Panc1 (cell line): ENCODE measurements at regions not wholly inside any gene's neighbourhood (a gene's known extent, or its start where the extent isn't known, plus 50 kb on each side); places are given as distances from the start of the nearest gene placed in this dataset.

Experiments
- ATAC-seq: fragments of 200-7000 bp; cut with Tn5 transposase; 2 replicates; pipeline ENCODE4 v1.9.1; 2020; ENCODE audit warnings: mild to moderate bottlenecking, moderate library complexity
- BruUV-seq: library from RNA; stranded (reverse); fragments of 400-500 nt; replicated peaks from 2 replicates; lab custom pipeline; 2021; lab: Mats Ljungman, UMichigan
- CTCF ChIA-PET: fragments of 300-600 bp; sonication (Branson Sonifier 250); formaldehyde crosslinking; loops from one replicate; lab custom pipeline; 2022; ENCODE audit warnings: antibody characterized with exemption; lab: Charles Lee
- POLR2A ChIA-PET: fragments of 300-600 bp; sonication (Branson Sonifier 250); formaldehyde crosslinking; loops from one replicate; lab custom pipeline; 2022; ENCODE audit warnings: antibody characterized with exemption; lab: Charles Lee
- DNase-seq: peaks from one replicate; pipeline ENCODE4 v3.0.0-alpha.2; 2010; ENCODE audit warnings: low read depth, low spot score
- H3K27ac ChIP-seq: 2 replicates; pipeline ENCODE4 v1.5.1; 2011; ENCODE audit warnings: mild to moderate bottlenecking, low read length, inconsistent platforms
- H3K27me3 ChIP-seq: fragments of 200-500 bp; sonication (Bioruptor generic); 2 replicates; pipeline ENCODE4 v1.6.0; 2014; ENCODE audit warnings: low read length, inconsistent platforms; ENCODE audit not compliant: control insufficient read depth, insufficient read depth
- H3K36me3 ChIP-seq: fragments of 200-500 bp; sonication (Bioruptor generic); 2 replicates; pipeline ENCODE4 v1.5.1; 2014; ENCODE audit warnings: inconsistent platforms, mild to moderate bottlenecking, low read length, moderate library complexity; ENCODE audit not compliant: control insufficient read depth, insufficient read depth
- H3K4me1 ChIP-seq: 2 replicates; pipeline ENCODE4 v1.5.1; 2011; ENCODE audit warnings: inconsistent platforms, mild to moderate bottlenecking, low read length, moderate library complexity; ENCODE audit not compliant: control insufficient read depth, insufficient read depth
- H3K4me3 ChIP-seq, 2 experiments: 2 replicates each; pipeline ENCODE4 v1.5.1; 2011 to 2012; ENCODE audit warnings: low read depth in 2 of 2, low read length in 2 of 2, mild to moderate bottlenecking in 2 of 2, inconsistent platforms in 1 of 2, moderate library complexity in 1 of 2
- H3K9me3 ChIP-seq: fragments of 200-500 bp; sonication (Bioruptor generic); 2 replicates; pipeline ENCODE4 v1.5.1; 2014; ENCODE audit warnings: low read depth, mild to moderate bottlenecking, inconsistent platforms, low read length, moderate library complexity; ENCODE audit not compliant: control insufficient read depth, insufficient read depth
- CTCF ChIP-seq: fragments of 450-650 bp; IDR thresholded peaks from 2 replicates; pipeline ENCODE4 v1.5.1; 2017; ENCODE audit warnings: mild to moderate bottlenecking
- POLR2AphosphoS5 ChIP-seq: IDR thresholded peaks from 2 replicates; pipeline ENCODE4 v1.6.1; 2012; ENCODE audit warnings: mild to moderate bottlenecking, low read depth, low read length, moderate library complexity
- SIN3A ChIP-seq: IDR thresholded peaks from 2 replicates; pipeline ENCODE4 v1.6.1; 2012; ENCODE audit warnings: low read depth, mild to moderate bottlenecking, low read length, moderate library complexity, borderline replicate concordance; ENCODE audit not compliant: insufficient read depth
- TCF7L2 ChIP-seq: IDR thresholded peaks from 2 replicates; pipeline ENCODE4 v1.6.1; 2011; ENCODE audit warnings: mild to moderate bottlenecking, low read depth, low read length, inconsistent platforms
- in situ Hi-C: cut with HindIII; loops from 2 replicates; pipeline ENCODE4 v1.10.0; 2016; ENCODE audit warnings: low sequenced_read_pairs, low pct_unique_long_range_greater_than_20kb
- intact Hi-C: fragments of 100-400 bp; cut with micrococcal nuclease; formaldehyde crosslinking; loops from one replicate; pipeline ENCODE4 v1.10.0; 2022; ENCODE audit not compliant: unreplicated experiment
- TF ChIP-seq, protein P1 (sequence below), 2 experiments: IDR thresholded peaks; 2 replicates each; pipeline ENCODE4 v1.6.1; 2011 to 2012; ENCODE audit warnings: low read depth in 2 of 2, control low read depth in 1 of 2, low read length in 1 of 2, mild to moderate bottlenecking in 1 of 2, moderate library complexity in 1 of 2; ENCODE audit not compliant: insufficient read depth in 1 of 2

DNA sequence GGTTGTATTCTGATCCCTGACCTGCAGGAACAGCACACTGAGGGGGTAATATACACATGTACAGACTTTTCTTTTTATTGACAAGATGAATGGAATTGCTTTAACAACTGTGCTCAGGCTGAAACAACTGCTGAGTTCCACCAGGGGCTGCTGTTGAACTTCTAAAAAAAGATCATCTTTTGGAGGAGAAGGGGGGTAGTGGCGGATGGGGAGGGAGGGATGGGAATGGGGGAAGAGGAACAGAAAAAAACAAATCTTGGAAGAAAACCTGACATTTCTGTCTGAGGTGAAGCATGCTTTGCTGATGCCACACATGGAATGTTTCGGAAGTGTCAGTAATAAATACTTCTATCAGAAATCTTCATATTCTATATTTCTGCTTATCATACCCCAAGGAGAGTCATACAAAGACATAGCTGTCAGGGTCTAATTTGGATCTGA is 75.0 kb downstream of the RWDD3 start:
- no peak for TF ChIP-seq POLR2AphosphoS5
- peak; percentile 72 for TF ChIP-seq CTCF
- TF ChIP-seq SIN3A: no peak
- TF ChIP-seq TCF7L2: no peak
- TF ChIP-seq, protein P1, sequence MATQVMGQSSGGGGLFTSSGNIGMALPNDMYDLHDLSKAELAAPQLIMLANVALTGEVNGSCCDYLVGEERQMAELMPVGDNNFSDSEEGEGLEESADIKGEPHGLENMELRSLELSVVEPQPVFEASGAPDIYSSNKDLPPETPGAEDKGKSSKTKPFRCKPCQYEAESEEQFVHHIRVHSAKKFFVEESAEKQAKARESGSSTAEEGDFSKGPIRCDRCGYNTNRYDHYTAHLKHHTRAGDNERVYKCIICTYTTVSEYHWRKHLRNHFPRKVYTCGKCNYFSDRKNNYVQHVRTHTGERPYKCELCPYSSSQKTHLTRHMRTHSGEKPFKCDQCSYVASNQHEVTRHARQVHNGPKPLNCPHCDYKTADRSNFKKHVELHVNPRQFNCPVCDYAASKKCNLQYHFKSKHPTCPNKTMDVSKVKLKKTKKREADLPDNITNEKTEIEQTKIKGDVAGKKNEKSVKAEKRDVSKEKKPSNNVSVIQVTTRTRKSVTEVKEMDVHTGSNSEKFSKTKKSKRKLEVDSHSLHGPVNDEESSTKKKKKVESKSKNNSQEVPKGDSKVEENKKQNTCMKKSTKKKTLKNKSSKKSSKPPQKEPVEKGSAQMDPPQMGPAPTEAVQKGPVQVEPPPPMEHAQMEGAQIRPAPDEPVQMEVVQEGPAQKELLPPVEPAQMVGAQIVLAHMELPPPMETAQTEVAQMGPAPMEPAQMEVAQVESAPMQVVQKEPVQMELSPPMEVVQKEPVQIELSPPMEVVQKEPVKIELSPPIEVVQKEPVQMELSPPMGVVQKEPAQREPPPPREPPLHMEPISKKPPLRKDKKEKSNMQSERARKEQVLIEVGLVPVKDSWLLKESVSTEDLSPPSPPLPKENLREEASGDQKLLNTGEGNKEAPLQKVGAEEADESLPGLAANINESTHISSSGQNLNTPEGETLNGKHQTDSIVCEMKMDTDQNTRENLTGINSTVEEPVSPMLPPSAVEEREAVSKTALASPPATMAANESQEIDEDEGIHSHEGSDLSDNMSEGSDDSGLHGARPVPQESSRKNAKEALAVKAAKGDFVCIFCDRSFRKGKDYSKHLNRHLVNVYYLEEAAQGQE (IDR thresholded peaks at IDR 0.05; ENCODE audit: insufficient read depth in 1 of 2, low read depth in 2 of 2, low read length in 1 of 2): no peak
- DNase-seq: no peak
- CTCF ChIA-PET: no interaction called here
- intact Hi-C loops: no loop called here
- POLR2A ChIA-PET: no interaction called here
- no peaks in the 10 kb centered on the region for H3K36me3 ChIP-seq
- H3K27ac ChIP-seq: no peak overlapping the region
- H3K27me3 ChIP-seq: peaks cover 2% of the 10 kb centered on the region; the same call in 1 of the 2 replicates
- no peaks in the 10 kb centered on the region for H3K4me1 ChIP-seq
- ATAC-seq: peak; percentile 68; the same call in 1 of the 2 replicates
- no peaks in the 10 kb centered on the region for H3K9me3 ChIP-seq
- H3K4me3 ChIP-seq: no peak overlapping the region
- BruUV-seq: no TSS peak
- in situ Hi-C loops: no loop called here

DNA sequence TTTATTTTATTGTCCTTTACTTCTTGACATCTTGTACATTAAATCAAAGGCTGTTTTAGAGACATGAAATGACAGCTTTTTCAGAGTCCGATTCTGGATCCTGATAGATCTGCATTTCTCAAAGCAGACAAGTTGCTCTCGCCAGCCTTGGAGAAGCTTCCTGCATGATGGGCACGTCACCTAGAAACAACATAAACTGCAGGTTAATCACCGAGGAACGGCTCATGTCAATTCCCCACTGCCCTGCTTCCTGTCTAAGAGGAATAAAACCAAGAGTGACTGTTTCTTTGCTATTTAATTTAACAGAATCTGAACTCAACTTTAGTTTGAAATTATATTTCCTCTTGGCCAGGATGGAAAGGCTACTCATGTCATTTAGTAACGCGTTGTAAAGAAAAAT is 77.0 kb downstream of the RWDD3 start:
- intact Hi-C loops (no loop called here), in situ Hi-C loops (no loop called here)
- Histone ChIP-seq H3K4me3 (no peak overlapping the region), H3K27ac (no peak overlapping the region), H3K4me1 (no peaks in the 10 kb centered on the region), H3K9me3 (no peaks in the 10 kb centered on the region), H3K36me3 (no peaks in the 10 kb centered on the region), H3K27me3 (peaks cover 2% of the 10 kb centered on the region; the same call in 1 of the 2 replicates)
- DNase-seq (no peak), ATAC-seq (no peak)
- CTCF ChIA-PET: no interaction called here
- no TSS peak for BruUV-seq
- POLR2A ChIA-PET: no interaction called here
- no peak for TF ChIP-seq TCF7L2
- TF ChIP-seq POLR2AphosphoS5: no peak
- TF ChIP-seq, protein P1 (IDR thresholded peaks at IDR 0.05; ENCODE audit: insufficient read depth in 1 of 2, low read depth in 2 of 2, low read length in 1 of 2): no peak
- no peak for TF ChIP-seq SIN3A
- TF ChIP-seq CTCF: no peak
